ENCODE measurements at regions not wholly inside any gene's neighbourhood (a gene's known extent, or its start where the extent isn't known, plus 50 kb on each side); places are given as distances from the start of the nearest gene placed in this dataset.

DNA sequence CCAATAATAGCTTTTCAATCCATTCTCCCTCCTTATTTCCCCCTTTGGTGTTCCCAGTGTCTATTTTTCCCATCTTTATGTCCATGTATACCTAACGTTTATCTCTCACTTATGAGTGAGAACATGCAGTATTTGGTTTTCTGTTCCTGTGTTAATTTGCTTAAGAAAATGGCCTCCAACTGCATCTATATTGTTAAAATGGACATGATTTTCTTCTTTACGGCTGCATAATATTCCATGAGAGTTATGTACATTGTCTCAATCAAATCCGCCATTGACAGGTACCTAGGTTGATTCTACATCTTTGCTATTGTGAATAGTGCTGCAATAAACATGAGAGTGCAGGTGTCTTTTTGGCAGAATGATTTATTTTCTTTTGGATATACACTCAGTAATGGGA lies 126.7 kb downstream of the CTH start:
- no peak overlapping the region for H2AFZ ChIP-seq (ENCODE audit: low read depth, low read length)
- ATAC-seq (no peak), FAIRE-seq (no peak), DNase-seq (ENCODE audit: extremely low read depth in 1 of 4, low spot score in 3 of 4) (no peak)
- H3K27me3 ChIP-seq (ENCODE audit: control insufficient read depth in 2 of 2, insufficient read depth in 2 of 2, low read length in 2 of 2) = no peaks in the 10 kb centered on the region
- in situ Hi-C loops (cut with MboI) (no loop called here), intact Hi-C loops (cut with micrococcal nuclease) (no loop called here)
- CTCF ChIA-PET (ENCODE audit: low intra/inter-chr PET ratio) = no interaction called here
- no peak overlapping the region for H3K9ac ChIP-seq (ENCODE audit: insufficient read depth in 1 of 2, low read depth in 2 of 2, low read length in 2 of 2)
- TF ChIP-seq ZBTB17 (CRISPR knock-in tag; IDR thresholded peaks at IDR 0.05) (no peak), ZNF583 (CRISPR knock-in tag; IDR thresholded peaks at IDR 0.05) (no peak), NKRF (IDR thresholded peaks at IDR 0.05; ENCODE audit: borderline replicate concordance) (no peak), ZNF146 (CRISPR knock-in tag; IDR thresholded peaks at IDR 0.05; ENCODE audit: unreplicated experiment) (peak; percentile 51), CBX5 (IDR thresholded peaks at IDR 0.05; ENCODE audit: borderline replicate concordance, low read depth) (no peak), RB1 (IDR thresholded peaks at IDR 0.05; ENCODE audit: low read depth) (no peak)
- H3K4me1 ChIP-seq (replicated peaks in 1 of 2; ENCODE audit: control insufficient read depth in 2 of 2, insufficient read depth in 2 of 2, low read length in 2 of 2) = no peaks in the 10 kb centered on the region
- H3K9me1 ChIP-seq (ENCODE audit: control insufficient read depth, insufficient read depth, low read length) = no peaks in the 10 kb centered on the region
- WGBS (ENCODE audit: insufficient coverage, low coverage, missing lambda C conversion rate) = 25% methylated on average over 3 of the region's 3 CpGs
- H3K9me3 ChIP-seq (replicated peaks; ENCODE audit: control insufficient read depth, insufficient read depth, low read depth, low read length) = no peaks in the 10 kb centered on the region
- H4K20me1 ChIP-seq (replicated peaks; ENCODE audit: control insufficient read depth, insufficient read depth, low read length) = no peaks in the 10 kb centered on the region
- no TSS peak for BruUV-seq (replicated peaks)
- no peaks in the 10 kb centered on the region for H3K79me2 ChIP-seq (ENCODE audit: control insufficient read depth, insufficient read depth, low read length)
- H3K27ac ChIP-seq (ENCODE audit: extremely low read depth, low read depth, low read length) = no peak overlapping the region
- POLR2A ChIA-PET = no interaction called here
- H3K4me2 ChIP-seq (ENCODE audit: insufficient read depth, low read length) = no peak overlapping the region
- no peaks in the 10 kb centered on the region for H3K36me3 ChIP-seq (ENCODE audit: control insufficient read depth, insufficient read depth, low read length)
- H3K4me3 ChIP-seq = no peak overlapping the region

- Histone ChIP-seq H3K79me2 (ENCODE audit: control insufficient read depth, insufficient read depth, low read length) (no peaks in the 10 kb centered on the region), H3K36me3 (ENCODE audit: control insufficient read depth, insufficient read depth, low read length) (no peaks in the 10 kb centered on the region), H3K9me1 (ENCODE audit: control insufficient read depth, insufficient read depth, low read length) (no peaks in the 10 kb centered on the region), H3K9ac (ENCODE audit: insufficient read depth in 1 of 2, low read depth in 2 of 2, low read length in 2 of 2) (no peak overlapping the region), H3K27ac (ENCODE audit: extremely low read depth, low read depth, low read length) (no peak overlapping the region), H2AFZ (ENCODE audit: low read depth, low read length) (no peak overlapping the region), H3K27me3 (ENCODE audit: control insufficient read depth in 2 of 2, insufficient read depth in 2 of 2, low read length in 2 of 2) (no peaks in the 10 kb centered on the region), H4K20me1 (replicated peaks; ENCODE audit: control insufficient read depth, insufficient read depth, low read length) (no peaks in the 10 kb centered on the region), H3K4me2 (ENCODE audit: insufficient read depth, low read length) (no peak overlapping the region), H3K4me3 (no peak overlapping the region), H3K9me3 (replicated peaks; ENCODE audit: control insufficient read depth, insufficient read depth, low read depth, low read length) (no peaks in the 10 kb centered on the region), H3K4me1 (replicated peaks in 1 of 2; ENCODE audit: control insufficient read depth in 2 of 2, insufficient read depth in 2 of 2, low read length in 2 of 2) (no peaks in the 10 kb centered on the region)
- intact Hi-C loops (cut with micrococcal nuclease) = no loop called here
- ATAC-seq = no peak
- TF ChIP-seq CHCHD3 (CRISPR knock-in tag; IDR thresholded peaks at IDR 0.05) (no peak), PML (IDR thresholded peaks at IDR 0.05; ENCODE audit: low read length) (no peak), HNRNPLL (IDR thresholded peaks at IDR 0.05; ENCODE audit: low read depth, low read length, poor library complexity, severe bottlenecking) (no peak), HDAC6 (IDR thresholded peaks at IDR 0.05; ENCODE audit: low read depth, low read length) (no peak), CEBPB (tag; IDR thresholded peaks at IDR 0.05) (no peak), ATF7 (IDR thresholded peaks at IDR 0.05) (no peak)
- in situ Hi-C loops (cut with MboI) = no loop called here
- CTCF ChIA-PET (ENCODE audit: low intra/inter-chr PET ratio) = no interaction called here
- POLR2A ChIA-PET = no interaction called here
- no peak for DNase-seq (ENCODE audit: extremely low read depth in 1 of 4, low spot score in 3 of 4)
- no TSS peak for BruUV-seq (replicated peaks)
- no peak for FAIRE-seq
Observed at GRCh38 chr1:70542030-70542429, 131.0 kb downstream of the CTH start.

Data from K562 (cell line).